ENCODE measurements at regions not wholly inside any gene's neighbourhood (a gene's known extent, or its start where the extent isn't known, plus 50 kb on each side); places are given as distances from the start of the nearest gene placed in this dataset.

DNA sequence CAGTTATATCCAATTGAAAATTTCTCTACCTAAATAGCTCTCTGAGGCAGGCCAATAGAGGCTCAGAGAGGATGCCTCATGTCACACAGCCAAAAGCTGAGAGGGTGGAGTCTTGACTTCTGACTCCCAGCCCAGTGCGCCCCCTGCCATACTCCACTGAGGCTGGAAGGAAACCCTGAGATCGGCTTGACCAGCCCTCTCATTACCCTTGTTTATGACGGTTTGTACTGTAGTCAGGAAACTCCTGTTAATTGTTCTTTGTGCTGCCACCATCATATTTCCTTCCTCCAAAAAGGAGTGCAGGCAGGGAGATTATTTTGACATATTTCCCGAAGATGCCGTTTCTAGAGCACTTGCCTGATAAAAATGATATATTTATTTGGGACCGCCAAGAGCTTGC, 107.9 kb downstream of the AIPL1 start:
- no TSS peak for BruUV-seq (replicated peaks)
- H3K4me1 ChIP-seq (ENCODE audit: control insufficient read depth, extremely low read depth, insufficient read depth, low read length): peaks cover 13% of the 10 kb centered on the region
- no peak overlapping the region for H2AFZ ChIP-seq (ENCODE audit: low read depth, low read length)
- no peaks in the 10 kb centered on the region for H3K79me2 ChIP-seq (ENCODE audit: control insufficient read depth, insufficient read depth, low read length)
- no peaks in the 10 kb centered on the region for H4K20me1 ChIP-seq (replicated peaks; ENCODE audit: control insufficient read depth, extremely low read depth, insufficient read depth, low read length)
- H3K4me2 ChIP-seq (ENCODE audit: insufficient read depth, low read length): peak overlapping the region; percentile 40
- no peak overlapping the region for H3K4me3 ChIP-seq (replicated peaks in 1 of 3; ENCODE audit: insufficient read depth in 1 of 3, low read depth in 1 of 3, low read length in 3 of 3)
- ChIA-PET POLR2A (interaction anchor here (1.0 to 1.1 kb wide), 2 partner anchors 132 to 148 kb away, joined by 3 to 7 read pairs; no protein-coding TSS in a partner anchor), CTCF (interaction anchor here (0.6 to 1.5 kb wide), 17 partner anchors 9 to 620 kb away, joined by 3 to 9 read pairs (median 3); no protein-coding TSS in a partner anchor)
- H3K9ac ChIP-seq (replicated peaks; ENCODE audit: extremely low read depth, insufficient read depth, low read length): peak overlapping the region; percentile 58
- dilution Hi-C loops (cut with MboI; ENCODE audit: extremely low pct_ligation_motif_present, low sequenced_read_pairs) (no loop called here), intact Hi-C loops (cut with micrococcal nuclease) (loop anchor here (1.0 kb wide), 8 partner anchors 70 to 501 kb away; no protein-coding TSS in a partner anchor)
- no peaks in the 10 kb centered on the region for H3K36me3 ChIP-seq (ENCODE audit: control insufficient read depth in 2 of 2, extremely low read depth in 1 of 2, insufficient read depth in 2 of 2, low read length in 2 of 2)
- H3K27ac ChIP-seq (ENCODE audit: insufficient read depth, low read depth, low read length): peak overlapping the region; percentile 73
- H3K9me1 ChIP-seq (replicated peaks; ENCODE audit: control insufficient read depth, extremely low read depth, insufficient read depth, low read length): no peaks in the 10 kb centered on the region
- H3K27me3 ChIP-seq (ENCODE audit: control insufficient read depth in 2 of 2, insufficient read depth in 2 of 2, low read length in 2 of 2): peaks cover 0 to 3% of the 10 kb centered on the region in 2 experiments
- no peaks in the 10 kb centered on the region for H3K9me3 ChIP-seq (replicated peaks; ENCODE audit: control insufficient read depth, insufficient read depth, low read length)
- peak; percentile 97 for FAIRE-seq
- DNase-seq (ENCODE audit: low read depth, low spot score): peak; percentile 98
- peak; percentile 60 for TF ChIP-seq JUN (IDR thresholded peaks at IDR 0.05; ENCODE audit: borderline replicate concordance, insufficient read depth, insufficient read length, low read depth)
- peak; percentile 27 for TF ChIP-seq GATA2 (IDR thresholded peaks at IDR 0.05; ENCODE audit: insufficient read depth, insufficient read length, low read depth, low read length)
- TF ChIP-seq, protein P1, sequence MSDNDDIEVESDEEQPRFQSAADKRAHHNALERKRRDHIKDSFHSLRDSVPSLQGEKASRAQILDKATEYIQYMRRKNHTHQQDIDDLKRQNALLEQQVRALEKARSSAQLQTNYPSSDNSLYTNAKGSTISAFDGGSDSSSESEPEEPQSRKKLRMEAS (IDR thresholded peaks at IDR 0.05; ENCODE audit: insufficient read depth, insufficient read length): no peak
- TF ChIP-seq, protein P2, sequence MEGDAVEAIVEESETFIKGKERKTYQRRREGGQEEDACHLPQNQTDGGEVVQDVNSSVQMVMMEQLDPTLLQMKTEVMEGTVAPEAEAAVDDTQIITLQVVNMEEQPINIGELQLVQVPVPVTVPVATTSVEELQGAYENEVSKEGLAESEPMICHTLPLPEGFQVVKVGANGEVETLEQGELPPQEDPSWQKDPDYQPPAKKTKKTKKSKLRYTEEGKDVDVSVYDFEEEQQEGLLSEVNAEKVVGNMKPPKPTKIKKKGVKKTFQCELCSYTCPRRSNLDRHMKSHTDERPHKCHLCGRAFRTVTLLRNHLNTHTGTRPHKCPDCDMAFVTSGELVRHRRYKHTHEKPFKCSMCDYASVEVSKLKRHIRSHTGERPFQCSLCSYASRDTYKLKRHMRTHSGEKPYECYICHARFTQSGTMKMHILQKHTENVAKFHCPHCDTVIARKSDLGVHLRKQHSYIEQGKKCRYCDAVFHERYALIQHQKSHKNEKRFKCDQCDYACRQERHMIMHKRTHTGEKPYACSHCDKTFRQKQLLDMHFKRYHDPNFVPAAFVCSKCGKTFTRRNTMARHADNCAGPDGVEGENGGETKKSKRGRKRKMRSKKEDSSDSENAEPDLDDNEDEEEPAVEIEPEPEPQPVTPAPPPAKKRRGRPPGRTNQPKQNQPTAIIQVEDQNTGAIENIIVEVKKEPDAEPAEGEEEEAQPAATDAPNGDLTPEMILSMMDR (IDR thresholded peaks at IDR 0.05; ENCODE audit: extremely low read depth in 1 of 2, insufficient read depth in 1 of 2, low read depth in 1 of 2, low read length in 2 of 2): peak; percentile 21 to 58

DNA sequence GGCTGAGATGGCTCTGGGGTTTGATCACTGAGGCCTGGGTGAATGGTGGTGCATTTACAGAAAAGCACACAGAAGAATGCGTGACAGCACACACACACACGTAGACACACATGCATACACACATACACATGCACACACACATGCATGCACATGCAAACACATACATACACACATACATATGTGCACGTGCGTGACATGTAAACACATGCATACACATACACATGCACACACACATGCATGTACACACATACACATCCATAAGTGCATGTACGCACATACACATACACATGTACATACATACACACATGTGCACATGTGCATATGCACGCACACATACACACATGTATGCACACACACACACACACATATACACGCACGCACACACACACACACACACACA, 108.4 kb downstream of the AIPL1 start:
- Histone ChIP-seq H3K79me2 (ENCODE audit: control insufficient read depth, insufficient read depth, low read length) (no peaks in the 10 kb centered on the region), H3K4me2 (ENCODE audit: insufficient read depth, low read length) (no peak overlapping the region), H3K4me3 (replicated peaks in 1 of 3; ENCODE audit: insufficient read depth in 1 of 3, low read depth in 1 of 3, low read length in 3 of 3) (no peak overlapping the region), H3K9me3 (replicated peaks; ENCODE audit: control insufficient read depth, insufficient read depth, low read length) (no peaks in the 10 kb centered on the region), H3K36me3 (ENCODE audit: control insufficient read depth in 2 of 2, extremely low read depth in 1 of 2, insufficient read depth in 2 of 2, low read length in 2 of 2) (no peaks in the 10 kb centered on the region), H3K9me1 (replicated peaks; ENCODE audit: control insufficient read depth, extremely low read depth, insufficient read depth, low read length) (no peaks in the 10 kb centered on the region), H3K27ac (ENCODE audit: insufficient read depth, low read depth, low read length) (no peak overlapping the region), H4K20me1 (replicated peaks; ENCODE audit: control insufficient read depth, extremely low read depth, insufficient read depth, low read length) (no peaks in the 10 kb centered on the region), H3K4me1 (ENCODE audit: control insufficient read depth, extremely low read depth, insufficient read depth, low read length) (peaks cover 13% of the 10 kb centered on the region), H3K9ac (replicated peaks; ENCODE audit: extremely low read depth, insufficient read depth, low read length) (no peak overlapping the region), H3K27me3 (ENCODE audit: control insufficient read depth in 2 of 2, insufficient read depth in 2 of 2, low read length in 2 of 2) (peaks cover 0 to 3% of the 10 kb centered on the region in 2 experiments), H2AFZ (ENCODE audit: low read depth, low read length) (no peak overlapping the region)
- no TSS peak for BruUV-seq (replicated peaks)
- no peak for TF ChIP-seq FOS (IDR thresholded peaks at IDR 0.05; ENCODE audit: borderline replicate concordance, insufficient read depth, low read length)
- TF ChIP-seq, protein P1 (IDR thresholded peaks at IDR 0.05; ENCODE audit: insufficient read depth, insufficient read length): peak; percentile 18
- POLR2A ChIA-PET: interaction anchor here (1.0 to 1.1 kb wide), 2 partner anchors 131 to 148 kb away, joined by 3 to 7 read pairs; no protein-coding TSS in a partner anchor
- intact Hi-C loops (cut with micrococcal nuclease): no loop called here
- no peak for FAIRE-seq
- dilution Hi-C loops (cut with MboI; ENCODE audit: extremely low pct_ligation_motif_present, low sequenced_read_pairs): no loop called here
- DNase-seq (ENCODE audit: low read depth, low spot score): no peak
- CTCF ChIA-PET: interaction anchor here (0.9 to 1.5 kb wide), 11 partner anchors 8 to 255 kb away, joined by 3 to 9 read pairs (median 3); no protein-coding TSS in a partner anchor
